Large intestine (tissue), 3 donors: ENCODE measurements at regions not wholly inside any gene's neighbourhood (a gene's known extent, or its start where the extent isn't known, plus 50 kb on each side); places are given as distances from the start of the nearest gene placed in this dataset.
"Not testable (repeated sequence)": the region's sequence is repeated elsewhere in the genome, so short reads cannot be mapped to it uniquely, and the experiment has no call there.

Experiments used
- DNase-seq, 2 donors: peaks; one replicate each; pipeline versions ENCODE4 v3.0.0 to v3.0.0-alpha.2; 2013
- H3K27ac ChIP-seq: one replicate; pipeline ENCODE4 v1.5.1; 2013; ENCODE audit warnings: low read length
- H3K27me3 ChIP-seq: 2 replicates; pipeline ENCODE4 v1.6.1; 2013; ENCODE audit warnings: low read length; ENCODE audit not compliant: control insufficient read depth, insufficient read depth
- H3K36me3 ChIP-seq: 2 replicates; pipeline ENCODE4 v1.6.1; 2013; ENCODE audit warnings: low read length; ENCODE audit not compliant: control insufficient read depth, insufficient read depth
- H3K4me1 ChIP-seq: one replicate; pipeline ENCODE4 v1.6.1; 2013; ENCODE audit warnings: low read length; ENCODE audit not compliant: control insufficient read depth, insufficient read depth
- H3K4me3 ChIP-seq: one replicate; pipeline ENCODE4 v1.5.1; 2013; ENCODE audit warnings: low read length
- H3K9me3 ChIP-seq: one replicate; pipeline ENCODE4 v1.6.1; 2013; ENCODE audit warnings: mild to moderate bottlenecking, low read depth, low read length, moderate library complexity; ENCODE audit not compliant: control insufficient read depth
- WGBS: methylation state at CpG from one replicate; pipeline ENCODE4 v1.1.5; 2013; ENCODE audit warnings: low lambda C conversion rate; ENCODE audit not compliant: insufficient coverage; 5-methylcytosine and 5-hydroxymethylcytosine counted together

DNA sequence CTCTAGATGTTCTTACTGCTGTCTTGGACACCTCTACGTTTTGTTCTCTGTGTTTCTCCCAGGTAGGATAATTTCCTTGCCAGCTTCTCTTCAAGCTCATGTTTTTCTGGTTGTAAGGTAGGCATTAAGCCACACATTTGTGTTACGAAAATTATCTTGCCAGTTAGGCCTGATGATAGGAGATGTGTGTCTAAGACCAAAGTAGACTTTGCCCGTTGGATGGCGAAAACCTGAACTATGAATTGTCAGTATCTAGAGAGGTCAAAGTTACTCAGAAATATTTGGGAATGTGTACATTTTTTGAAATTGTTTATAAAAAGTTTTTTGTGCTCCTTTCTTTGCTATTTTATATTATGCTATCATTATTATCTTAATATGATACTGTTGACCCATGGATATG is 72.8 kb downstream of the FHIP1A start:
- Histone ChIP-seq H3K27ac (no peak overlapping the region), H3K4me1 (peaks cover 3% of the 10 kb centered on the region), H3K4me3 (no peak overlapping the region), H3K9me3 (no peaks in the 10 kb centered on the region), H3K36me3 (no peaks in the 10 kb centered on the region), H3K27me3 (no peaks in the 10 kb centered on the region)
- peak; percentile 19 to 35 for DNase-seq
- WGBS = 93% methylated on average over 3 of the region's 4 CpGs

DNA sequence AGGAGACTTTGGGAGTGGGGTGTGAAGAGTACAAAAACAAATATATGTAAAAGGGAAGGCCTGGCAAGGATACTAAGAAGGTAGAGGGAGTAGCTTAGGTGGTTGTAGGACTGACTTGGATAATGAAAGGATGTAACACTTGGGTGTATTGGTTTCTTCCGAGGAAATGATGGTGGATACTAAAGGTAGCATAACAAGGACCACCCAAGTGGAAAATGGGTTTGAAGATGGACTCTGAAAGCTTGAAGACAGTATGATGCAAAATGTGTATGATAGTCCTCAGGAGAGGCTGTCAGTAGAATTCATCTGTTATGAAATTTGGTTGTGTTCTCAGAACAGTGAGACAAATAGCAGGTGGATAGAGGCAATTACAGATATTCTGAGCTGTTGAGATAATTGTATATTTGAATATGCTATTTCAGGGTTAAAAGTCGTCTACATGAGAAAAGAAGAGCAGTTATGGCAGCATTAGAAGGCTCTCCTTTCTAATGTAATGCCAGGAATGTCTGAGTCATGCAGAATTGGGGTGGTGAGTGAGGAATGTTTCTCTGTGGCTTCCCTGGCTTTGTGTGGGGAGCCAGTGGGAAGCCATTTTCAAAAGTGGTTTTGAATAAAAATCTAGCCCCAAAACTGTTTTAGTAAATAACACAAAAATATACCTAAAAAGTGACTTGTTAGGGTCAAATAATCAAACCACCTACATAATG is 75.6 kb downstream of the FHIP1A start:
- Histone ChIP-seq H3K36me3 (peaks cover 2% of the 10 kb centered on the region), H3K4me3 (no peak overlapping the region), H3K27me3 (no peaks in the 10 kb centered on the region), H3K27ac (no peak overlapping the region), H3K4me1 (peaks cover 3% of the 10 kb centered on the region), H3K9me3 (no peaks in the 10 kb centered on the region)
- WGBS = no CpG with 5 or more reads among the region's 2 CpGs
- no peak for DNase-seq

DNA sequence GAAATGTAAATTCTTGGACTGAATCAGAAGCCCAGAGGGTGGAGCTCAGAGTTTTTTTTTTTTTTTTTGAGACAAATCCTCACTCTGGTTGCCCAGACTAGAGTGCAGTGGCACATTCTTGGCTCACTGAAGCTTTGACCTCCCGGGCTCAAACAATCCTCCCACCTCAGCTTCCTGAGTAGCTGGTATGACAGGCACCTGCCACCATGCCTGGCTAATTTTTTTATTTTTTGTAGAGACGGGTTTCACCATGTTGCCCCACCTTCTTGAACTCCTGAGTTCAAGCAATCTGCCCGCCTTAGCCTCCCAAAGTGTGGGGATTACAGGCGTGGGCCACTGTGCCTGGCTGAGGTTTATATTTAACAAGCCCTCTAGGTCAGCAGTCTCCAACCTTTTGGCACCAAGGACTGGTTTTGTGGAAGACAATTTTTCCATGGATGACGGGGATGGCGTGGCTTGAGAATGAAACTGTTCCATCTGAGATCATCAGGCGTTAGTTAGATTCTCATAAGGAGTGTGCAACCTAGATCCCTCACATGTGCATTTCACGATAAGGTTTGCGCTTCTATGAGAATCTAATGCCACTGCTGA is 76.7 kb downstream of the FHIP1A start:
- Histone ChIP-seq H3K4me3 (no peak overlapping the region), H3K27me3 (no peaks in the 10 kb centered on the region), H3K36me3 (peaks cover 5% of the 10 kb centered on the region), H3K27ac (no peak overlapping the region), H3K4me1 (peaks cover 3% of the 10 kb centered on the region), H3K9me3 (peaks cover 5% of the 10 kb centered on the region)
- DNase-seq = no peak
- WGBS = no CpG with 5 or more reads among the region's 9 CpGs

DNA sequence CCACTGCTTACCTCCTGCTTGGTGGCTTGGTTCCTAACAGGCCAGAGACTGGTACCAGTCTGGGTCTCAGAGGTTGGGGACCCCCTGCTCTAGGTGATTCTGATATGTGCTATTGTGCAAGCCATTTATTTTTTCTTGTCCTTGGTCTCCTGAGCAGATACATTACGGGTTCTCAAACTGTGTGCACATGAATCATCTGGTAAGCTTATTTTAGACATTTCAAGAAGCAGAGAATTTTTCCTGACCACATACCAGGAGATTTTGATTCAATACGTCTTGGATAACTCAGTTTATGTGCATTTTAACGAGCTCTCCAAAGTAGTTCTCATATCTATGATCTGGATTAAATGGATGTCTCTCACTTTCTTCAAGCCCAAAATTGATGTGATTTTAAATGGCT is 77.2 kb downstream of the FHIP1A start:
- peaks cover 5% of the 10 kb centered on the region for H3K36me3 ChIP-seq
- H3K27ac ChIP-seq = no peak overlapping the region
- peaks cover 3% of the 10 kb centered on the region for H3K4me1 ChIP-seq
- no peak overlapping the region for H3K4me3 ChIP-seq
- H3K9me3 ChIP-seq = peaks cover 5% of the 10 kb centered on the region
- no peaks in the 10 kb centered on the region for H3K27me3 ChIP-seq
- DNase-seq = no peak
- WGBS = 100% methylated on average over 1 of the region's 3 CpGs

DNA sequence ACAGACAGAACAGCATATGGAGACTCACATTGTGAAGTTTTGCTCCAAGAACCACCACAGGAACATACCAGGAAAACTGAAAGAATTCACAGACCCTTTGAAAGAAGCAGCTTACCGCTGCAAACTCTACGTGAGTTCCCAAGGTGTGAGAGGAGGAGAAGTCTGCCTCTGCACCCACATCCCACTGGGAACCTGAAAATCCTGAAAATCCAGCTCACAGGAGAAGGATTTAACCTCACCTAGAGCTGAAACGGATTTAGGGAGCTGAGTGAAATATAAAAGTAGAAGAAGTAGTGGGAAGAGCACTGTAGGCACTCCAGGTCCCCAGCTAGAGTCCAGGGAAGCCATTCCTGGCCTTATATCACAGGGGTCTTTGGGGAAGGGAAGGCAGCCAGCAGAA is 80.0 kb downstream of the FHIP1A start:
- Histone ChIP-seq H3K4me1 (no peaks in the 10 kb centered on the region), H3K27me3 (no peaks in the 10 kb centered on the region), H3K4me3 (no peak overlapping the region), H3K27ac (no peak overlapping the region), H3K36me3 (peaks cover 5% of the 10 kb centered on the region), H3K9me3 (peaks cover 5% of the 10 kb centered on the region)
- DNase-seq = no peak
- WGBS = no CpG with 5 or more reads among the region's 3 CpGs

DNA sequence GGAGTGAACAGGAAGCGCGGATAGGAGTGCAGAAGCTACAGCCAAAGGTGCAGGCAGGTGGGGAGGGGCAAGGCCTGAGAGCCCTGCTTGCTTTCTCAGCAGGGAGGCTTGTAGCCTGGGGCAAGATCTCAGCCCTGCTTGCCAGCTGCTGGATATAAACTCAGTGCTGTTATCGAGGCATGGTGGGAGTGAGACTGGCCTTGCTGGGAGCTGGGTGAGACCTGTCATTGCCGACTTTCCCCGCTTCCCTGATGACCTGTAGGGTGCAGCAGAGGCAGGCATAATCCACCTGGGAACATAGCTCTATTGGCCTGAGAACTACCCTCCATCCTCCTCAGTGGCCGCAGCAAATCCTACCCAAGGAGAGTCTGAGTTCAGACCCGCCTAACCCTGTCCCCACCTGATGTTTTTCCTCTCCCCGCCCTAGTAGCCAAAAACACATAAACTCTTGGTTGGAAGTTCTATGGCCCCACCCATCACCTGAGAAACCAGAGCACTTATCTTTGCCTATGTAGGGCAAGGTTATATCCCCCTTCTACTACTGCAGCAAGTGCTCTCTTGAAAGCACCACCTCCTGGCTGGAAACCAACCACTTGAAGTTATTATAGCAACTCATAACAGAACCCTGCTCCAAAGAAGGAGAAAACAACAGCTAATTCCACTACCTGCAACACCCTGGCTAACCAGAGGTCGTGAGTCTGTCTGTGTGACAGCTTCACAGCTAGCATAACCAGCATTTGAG is 80.7 kb downstream of the FHIP1A start:
- no peak overlapping the region for H3K4me3 ChIP-seq
- no peak overlapping the region for H3K27ac ChIP-seq
- WGBS = no CpG with 5 or more reads among the region's 9 CpGs

DNA sequence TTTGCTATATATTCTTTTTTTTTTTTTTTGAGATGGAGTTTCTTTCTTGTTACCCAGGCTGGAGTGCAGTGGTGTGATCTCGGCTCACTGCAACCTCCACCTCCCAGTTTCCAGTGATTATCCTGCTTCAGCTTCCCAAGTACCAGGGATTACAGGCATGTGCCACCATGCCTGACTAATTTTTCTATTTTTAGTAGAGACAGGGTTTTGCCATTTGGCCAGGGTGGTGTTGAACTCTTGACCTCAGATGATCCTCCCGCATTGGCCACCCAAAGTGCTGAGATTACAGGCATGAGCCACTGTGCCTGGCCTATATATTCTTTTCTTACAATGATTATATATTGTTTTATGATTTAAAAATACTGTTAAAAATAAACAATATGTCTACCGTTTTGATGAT is 86.6 kb downstream of the FHIP1A start:
- not testable (repeated sequence) for H3K27me3 ChIP-seq, DNase-seq, H3K4me1 ChIP-seq, H3K36me3 ChIP-seq, H3K4me3 ChIP-seq, H3K9me3 ChIP-seq, H3K27ac ChIP-seq
- 80% methylated on average over 1 of the region's 3 CpGs for WGBS

More for the DNA sequence above, 80.7 kb downstream of the FHIP1A start:
- no peaks in the 10 kb centered on the region for H3K27me3 ChIP-seq
- H3K4me1 ChIP-seq = no peaks in the 10 kb centered on the region
- H3K9me3 ChIP-seq = peaks cover 5% of the 10 kb centered on the region
- H3K36me3 ChIP-seq = peaks cover 5% of the 10 kb centered on the region
- no peak for DNase-seq

DNA sequence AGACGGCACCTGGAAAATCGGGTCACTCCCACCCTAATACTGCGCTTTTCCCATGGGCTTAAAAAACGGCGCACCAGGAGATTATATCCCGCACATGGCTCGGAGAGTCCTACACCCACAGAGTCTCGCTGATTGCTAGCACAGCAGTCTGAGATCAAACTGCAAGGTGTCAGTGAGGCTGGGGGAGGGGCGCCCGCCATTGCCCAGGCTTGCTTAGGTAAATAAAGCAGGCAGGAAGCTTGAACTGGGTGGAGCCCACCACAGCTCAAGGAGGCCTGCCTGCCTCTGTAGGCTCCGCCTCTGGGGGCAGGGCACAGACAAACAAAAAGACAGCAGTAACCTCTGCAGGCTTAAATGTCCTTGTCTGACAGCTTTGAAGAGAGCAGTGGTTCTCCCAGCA is 102.6 kb downstream of the FHIP1A start:
- WGBS = no CpG with 5 or more reads among the region's 11 CpGs
- not testable (repeated sequence) for H3K4me3 ChIP-seq, H3K27ac ChIP-seq, H3K27me3 ChIP-seq, H3K4me1 ChIP-seq, H3K36me3 ChIP-seq, H3K9me3 ChIP-seq, DNase-seq

DNA sequence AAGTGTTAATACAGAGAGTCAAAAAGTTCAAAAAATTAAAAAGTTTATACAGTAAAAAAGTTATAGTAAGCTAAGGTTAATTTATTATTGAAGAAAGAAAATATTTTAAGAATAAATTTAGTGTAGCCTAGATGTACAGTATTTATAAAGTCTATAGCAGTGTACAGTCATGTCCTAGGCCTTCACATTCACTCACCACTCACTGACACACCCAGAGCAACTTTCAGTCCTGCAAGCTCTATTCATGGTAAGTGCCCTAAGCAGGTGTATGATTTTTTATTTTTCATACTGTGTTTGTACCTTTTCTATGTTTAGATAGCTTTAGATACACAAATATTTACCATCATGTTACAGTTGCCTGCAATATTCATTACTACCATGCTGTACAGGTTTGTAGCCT is 108.9 kb downstream of the FHIP1A start:
- no peak overlapping the region for H3K4me3 ChIP-seq
- H3K9me3 ChIP-seq = no peaks in the 10 kb centered on the region
- no peak overlapping the region for H3K27ac ChIP-seq
- no peaks in the 10 kb centered on the region for H3K4me1 ChIP-seq
- DNase-seq = no peak
- H3K36me3 ChIP-seq = no peaks in the 10 kb centered on the region
- no peaks in the 10 kb centered on the region for H3K27me3 ChIP-seq

DNA sequence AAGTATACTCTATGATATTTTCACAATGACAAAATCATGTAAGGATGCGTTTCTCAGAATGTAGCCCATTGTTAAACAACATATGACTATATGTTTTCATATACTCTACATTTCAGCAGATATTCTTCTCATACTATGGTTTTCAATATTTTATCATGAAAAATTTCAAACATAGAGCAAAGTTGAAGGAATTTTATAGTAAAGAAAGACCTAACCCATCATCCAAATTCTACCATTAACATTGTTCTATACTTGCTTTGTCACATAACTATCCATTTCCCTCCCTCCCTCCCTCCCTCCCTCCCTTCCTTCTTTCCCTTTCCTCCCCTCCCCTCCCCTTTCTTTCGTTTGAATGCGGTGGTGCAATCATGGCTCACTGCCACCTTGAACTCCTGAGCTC is 109.4 kb downstream of the FHIP1A start:
- no peak for DNase-seq
- Histone ChIP-seq H3K27me3 (no peaks in the 10 kb centered on the region), H3K4me1 (no peaks in the 10 kb centered on the region), H3K36me3 (no peaks in the 10 kb centered on the region), H3K9me3 (no peaks in the 10 kb centered on the region), H3K27ac (no peak overlapping the region), H3K4me3 (no peak overlapping the region)
- WGBS = 100% methylated on average over 1 of the region's 3 CpGs
